Activated CD8-positive, alpha-beta memory T cell treated with anti-CD3 and anti-CD28 coated beads for 1 hour (primary cell): ENCODE measurements at regions not wholly inside any gene's neighbourhood (a gene's known extent, or its start where the extent isn't known, plus 50 kb on each side); places are given as distances from the start of the nearest gene placed in this dataset.

Experiments used
- DNase-seq, 2 donors: peaks; one replicate each; pipeline ENCODE4 v3.0.0-alpha.2; 2020; ENCODE audit warnings: low read depth in 1 of 2; ENCODE audit errors: extremely low read depth in 1 of 2

DNA sequence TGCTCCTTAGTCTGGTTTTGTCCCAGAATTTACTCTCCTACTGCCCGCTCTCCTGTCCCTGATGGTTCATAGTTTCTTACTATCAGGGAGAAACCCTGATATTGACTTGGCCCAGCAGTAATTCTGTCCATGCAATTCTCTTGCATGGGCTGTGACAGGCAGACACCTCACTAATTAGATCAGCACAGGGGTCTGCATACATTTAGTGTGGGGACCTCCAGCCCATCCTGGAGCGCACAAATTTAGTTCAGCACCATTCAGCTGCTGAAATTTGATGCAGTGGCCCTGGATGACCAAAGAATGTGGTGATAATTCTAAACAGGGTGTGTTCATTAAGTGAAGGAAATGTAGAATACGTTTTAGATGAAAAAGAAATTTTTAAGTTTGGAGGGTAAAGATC lies 555.5 kb upstream of the TBL1XR1 start:
- no peak for DNase-seq

DNA sequence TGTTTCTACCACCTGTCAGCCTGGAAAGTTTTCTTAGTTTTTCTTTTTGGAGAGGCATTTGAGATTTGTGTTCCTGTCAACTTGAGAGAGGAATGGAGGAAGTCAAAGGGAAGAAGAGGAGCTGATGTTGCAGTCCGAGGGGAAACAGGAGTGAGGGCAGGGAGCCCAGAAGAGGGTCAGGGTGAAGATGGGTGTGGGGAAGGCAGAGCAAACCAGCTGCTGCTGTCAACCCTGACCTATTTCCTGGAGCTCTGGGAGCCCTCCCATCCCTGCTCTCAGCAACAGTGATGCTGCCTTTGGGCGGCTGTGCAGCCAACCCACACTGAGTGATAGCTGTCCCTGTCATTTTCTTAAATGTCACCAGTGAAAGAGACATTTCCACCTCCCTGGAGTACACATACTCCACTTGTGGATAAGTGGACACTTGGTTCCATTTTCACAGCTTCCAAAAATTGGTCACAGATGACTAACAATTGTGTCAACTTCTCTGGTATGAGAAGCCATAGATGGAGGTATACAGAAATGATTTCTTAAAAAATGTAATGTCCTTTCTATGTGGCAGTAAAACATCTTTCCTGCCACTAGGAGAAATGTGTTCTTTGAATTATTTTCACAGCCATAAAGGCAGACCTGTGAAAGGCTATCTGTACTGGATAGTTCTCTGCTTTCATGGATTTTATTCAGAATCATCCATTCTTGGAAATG lies 556.3 kb upstream of the TBL1XR1 start:
- no peak for DNase-seq

DNA sequence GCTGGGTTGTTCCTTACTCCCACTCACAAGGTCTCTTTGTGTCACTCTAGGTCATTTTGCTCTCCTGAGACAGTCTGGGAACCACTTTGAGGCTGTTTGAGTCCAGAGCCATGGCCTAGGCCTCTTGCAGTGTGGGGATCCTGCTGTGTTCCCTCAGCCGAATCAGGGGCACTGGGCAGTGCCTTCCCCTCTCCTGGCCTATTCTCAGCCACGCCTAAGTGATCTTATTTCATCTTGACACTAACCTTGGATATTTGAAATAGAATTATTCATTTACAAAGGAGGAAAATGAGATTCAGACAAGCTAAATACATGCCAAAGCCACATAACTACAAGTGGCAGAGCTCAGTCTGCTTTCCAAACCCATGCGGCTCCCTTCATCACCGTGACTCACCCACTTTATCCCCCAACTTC lies 557.2 kb upstream of the TBL1XR1 start:
- DNase-seq, result no peak

DNA sequence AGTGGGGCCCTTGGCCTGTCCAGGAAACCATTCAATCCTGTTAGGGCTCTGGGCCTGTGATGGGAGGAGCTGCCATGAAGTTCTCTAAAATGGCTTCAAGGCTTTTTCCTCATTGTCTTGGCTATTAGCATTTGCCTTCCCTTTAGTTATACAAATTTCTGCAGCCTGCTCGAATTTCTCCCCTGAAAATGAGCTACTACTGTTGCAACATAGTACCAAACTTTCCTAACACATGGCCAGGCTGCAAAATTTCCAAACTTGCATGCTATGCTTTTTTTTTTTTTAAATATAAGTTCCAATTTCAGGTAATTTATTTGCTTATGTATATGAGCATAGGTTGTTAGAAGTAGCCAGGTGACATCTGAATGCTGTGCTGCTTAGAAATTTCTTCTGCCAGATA lies 560.8 kb upstream of the TBL1XR1 start:
- no peak for DNase-seq

DNA sequence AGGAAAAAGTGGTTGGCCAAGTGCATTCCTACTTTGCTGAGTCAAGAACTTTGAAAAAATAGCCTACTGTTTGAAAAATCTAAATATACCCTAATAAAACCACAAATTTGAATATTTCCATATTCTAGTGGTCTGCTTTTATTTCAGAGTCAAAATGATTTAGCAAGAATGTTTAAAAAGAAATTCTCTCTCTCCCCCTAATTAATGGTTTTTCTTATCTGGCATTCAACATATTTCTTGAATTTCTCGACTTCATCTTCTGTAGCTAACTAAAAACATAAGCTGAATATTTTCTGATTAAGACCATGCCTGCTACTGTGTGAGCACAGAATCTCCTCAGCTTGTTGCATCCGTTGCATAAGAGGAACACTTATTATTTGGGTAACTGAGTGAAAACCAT lies 563.5 kb upstream of the TBL1XR1 start:
- no peak for DNase-seq

DNA sequence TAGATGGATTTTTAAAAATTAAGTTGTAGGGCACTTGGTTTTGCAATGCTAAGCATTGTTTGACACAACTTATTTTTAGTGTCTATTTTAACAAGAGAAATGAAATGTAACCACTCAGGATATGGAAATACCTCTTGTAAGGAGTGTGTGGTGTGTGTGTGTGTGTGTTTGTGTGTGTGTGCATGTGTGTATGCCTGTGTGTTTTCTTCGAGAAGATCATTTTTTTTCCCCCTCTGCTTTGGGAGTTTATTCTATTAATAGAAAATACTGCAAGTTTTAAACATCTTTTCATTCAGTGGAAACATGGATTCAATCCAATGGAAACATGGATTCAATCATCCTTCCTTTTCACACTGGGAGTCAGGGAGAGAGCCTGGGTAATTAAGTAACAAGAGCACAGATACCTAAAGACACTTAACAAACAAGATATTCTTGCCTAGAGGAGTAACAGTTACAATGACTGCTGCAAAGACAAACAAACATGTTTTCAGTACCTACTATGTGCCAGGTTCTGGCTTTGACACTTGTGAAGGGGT lies 567.2 kb upstream of the TBL1XR1 start:
- no peak for DNase-seq

DNA sequence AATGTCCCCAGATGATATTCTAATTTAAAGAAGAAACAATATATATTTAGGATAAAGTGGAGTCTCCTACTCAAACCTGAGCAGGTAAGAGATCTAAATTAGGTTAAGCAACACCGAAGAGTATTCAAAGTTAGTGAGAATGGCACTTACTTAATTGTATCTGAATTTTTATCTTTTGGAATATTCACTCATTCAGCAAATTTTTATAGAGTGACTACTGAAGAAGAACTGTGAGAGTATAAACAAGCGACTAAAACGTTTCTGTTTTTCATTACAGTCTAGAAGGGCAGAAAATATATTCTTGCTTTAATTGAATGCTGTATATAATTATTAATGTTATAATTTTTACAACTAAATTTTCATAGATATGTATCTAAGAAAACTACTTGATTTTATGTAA lies 567.7 kb upstream of the TBL1XR1 start:
- DNase-seq, result no peak

DNA sequence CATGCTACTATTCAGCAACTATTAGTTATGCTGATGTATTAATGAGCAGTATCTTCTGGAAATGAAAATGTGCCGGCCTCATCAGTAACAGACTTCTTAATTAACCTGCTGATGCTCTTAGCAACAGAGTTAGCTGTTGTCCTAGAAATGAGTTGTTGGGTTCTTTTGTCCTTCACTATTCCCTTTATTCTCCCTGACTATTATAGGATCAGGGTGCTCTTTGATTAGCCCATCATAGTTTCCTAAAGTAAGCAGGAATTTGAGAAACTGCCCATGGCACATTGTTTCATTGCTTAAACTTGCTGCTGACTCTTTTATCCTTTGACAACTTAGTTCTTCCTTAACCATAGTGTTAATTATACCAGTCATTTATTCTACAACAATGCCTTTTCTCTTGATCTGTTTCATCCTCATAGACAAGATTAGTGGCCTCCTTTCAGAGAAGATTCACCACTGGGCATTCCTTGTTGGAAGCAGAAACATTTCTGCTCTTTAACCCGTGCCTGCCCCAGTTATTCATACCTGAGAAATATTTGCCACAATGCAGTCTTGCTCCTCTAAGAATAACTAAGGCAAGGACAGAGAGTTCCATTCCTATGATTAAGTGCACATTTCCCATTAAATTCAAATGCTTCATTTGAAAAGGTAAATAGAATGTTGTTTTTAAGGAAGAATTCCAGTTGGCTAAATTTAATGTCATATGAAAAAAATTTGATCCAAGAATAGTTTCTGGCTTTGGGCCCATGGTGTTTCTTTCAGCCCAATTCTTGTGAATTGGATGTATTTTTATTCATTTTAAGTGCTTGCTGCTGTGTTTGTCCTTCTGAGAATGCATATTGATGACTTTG lies 573.3 kb upstream of the TBL1XR1 start:
- DNase-seq, result no peak

DNA sequence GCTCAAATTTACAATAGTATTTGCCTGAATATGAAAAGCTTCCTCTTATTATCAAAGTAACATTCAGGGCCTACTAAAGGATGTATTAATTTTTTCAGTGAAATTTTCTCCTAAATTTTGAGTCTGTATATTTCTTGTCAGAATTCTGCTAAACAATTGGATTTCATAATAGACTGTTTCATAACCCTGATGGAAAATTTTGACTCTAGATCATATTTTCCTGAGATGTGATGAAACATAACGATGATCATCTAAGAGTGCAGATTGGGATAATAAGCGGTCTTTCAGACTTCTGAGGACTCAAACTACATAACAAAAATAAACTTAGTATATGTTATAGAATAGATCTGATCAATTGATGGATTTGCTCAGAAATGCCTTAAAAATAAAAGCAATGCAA lies 574.5 kb upstream of the TBL1XR1 start:
- no peak for DNase-seq

DNA sequence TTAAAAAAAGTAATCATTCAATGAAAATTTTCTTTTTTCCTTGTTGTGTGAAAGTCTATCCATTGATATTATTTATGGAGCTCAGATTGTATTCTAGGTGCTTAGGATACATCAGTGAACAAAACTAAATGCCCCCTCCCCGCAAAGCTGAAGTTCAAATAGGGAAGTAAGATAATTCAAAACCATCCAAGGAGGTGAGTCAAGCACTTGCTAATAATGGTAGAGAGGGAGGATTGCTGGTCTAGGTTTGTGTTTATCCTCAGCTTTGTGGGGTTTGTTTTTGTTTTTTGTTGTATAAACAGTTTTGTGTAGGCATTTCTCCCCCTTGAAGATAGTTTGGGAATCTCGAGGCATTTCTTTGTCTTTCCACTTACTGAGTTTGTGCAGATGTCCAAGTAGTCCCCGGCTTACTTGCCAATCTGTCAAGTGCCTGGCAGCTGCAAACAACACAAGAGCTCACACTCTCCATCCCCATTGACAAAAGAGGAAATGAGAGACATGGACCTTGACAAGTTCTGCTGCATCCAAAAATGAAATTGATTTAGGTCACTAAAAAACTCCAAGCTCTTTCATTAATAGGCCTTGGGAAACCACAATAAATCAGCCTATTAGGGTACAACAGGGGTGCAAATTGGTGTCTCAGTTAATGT lies 575.8 kb upstream of the TBL1XR1 start:
- no peak for DNase-seq

DNA sequence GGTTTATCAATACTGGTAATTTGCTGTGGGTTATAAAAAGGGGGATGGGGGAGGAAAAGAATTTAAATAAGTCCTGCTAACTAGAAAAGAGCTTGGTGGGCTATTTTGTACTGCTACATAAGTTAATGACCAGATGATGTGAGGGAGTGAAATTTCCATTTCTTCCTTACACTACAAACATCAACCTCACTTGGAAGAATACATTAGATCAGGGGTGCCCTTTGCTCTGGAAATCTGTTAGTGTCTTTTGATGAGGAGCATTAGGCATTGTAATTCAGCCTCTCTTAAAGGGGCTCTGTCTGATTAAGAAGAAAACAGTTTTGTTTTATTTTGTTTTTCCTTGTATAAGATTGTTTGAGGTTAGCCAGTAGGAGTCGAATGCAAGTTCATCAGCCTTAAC lies 576.4 kb upstream of the TBL1XR1 start:
- no peak for DNase-seq

DNA sequence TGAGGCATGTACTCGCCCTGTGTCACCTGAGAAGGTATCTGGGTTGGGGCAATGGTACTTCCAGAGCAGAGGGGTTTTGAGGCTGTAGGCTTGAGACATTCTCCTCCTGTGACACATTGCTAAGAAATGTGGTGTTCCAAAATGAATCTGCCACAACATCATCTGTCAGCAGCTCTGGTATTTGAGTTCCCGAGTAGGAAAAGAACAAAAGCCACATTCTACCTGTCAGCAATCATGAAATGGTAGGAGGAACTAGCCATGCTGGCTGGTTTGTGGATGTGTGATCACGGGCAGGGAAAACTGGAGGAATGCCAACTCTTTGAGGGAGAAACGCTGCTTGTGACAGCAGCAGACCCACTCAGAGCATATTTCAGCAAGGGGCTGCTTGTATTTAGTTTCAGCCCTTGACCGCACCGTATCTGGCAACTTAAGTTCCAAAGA lies 579.4 kb upstream of the TBL1XR1 start:
- DNase-seq, result no peak

DNA sequence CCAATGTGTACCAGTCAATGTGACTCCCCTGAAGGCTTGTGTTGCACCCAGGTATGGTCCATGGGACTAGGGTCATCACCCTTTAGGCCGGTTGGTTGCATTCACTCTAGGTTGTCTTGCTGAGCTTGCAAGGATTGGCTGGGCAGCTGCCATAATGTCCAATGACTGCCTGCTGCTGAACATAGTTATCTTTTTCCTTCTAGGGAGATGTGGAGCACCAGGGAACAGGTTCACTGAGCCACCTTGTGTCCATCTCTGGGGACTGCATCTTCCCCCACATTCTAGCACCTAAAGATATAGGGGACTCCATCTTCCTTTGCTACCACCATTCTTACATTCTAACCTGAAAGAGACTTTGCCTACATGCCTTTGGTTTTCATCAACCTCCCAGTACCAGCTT lies 580.4 kb upstream of the TBL1XR1 start:
- DNase-seq, result no peak

DNA sequence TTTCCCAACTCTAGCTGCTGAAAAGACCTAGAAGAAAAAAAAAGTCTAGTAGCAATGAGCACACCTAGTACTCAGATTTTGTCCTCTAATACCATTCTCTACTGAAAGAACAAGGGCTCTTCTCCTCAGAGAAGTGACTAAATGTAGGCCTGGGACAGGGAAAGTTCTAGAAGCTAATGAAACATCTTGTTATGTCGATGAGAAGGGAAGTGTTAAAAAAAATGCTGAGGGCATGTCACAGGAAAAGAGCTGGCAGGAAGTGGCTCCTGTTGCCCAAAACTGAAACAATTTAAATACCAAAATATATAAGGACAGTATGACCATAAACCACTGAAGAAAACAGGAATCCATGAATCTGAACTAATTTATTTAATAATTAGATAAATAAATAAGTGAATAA lies 581.4 kb upstream of the TBL1XR1 start:
- no peak for DNase-seq

DNA sequence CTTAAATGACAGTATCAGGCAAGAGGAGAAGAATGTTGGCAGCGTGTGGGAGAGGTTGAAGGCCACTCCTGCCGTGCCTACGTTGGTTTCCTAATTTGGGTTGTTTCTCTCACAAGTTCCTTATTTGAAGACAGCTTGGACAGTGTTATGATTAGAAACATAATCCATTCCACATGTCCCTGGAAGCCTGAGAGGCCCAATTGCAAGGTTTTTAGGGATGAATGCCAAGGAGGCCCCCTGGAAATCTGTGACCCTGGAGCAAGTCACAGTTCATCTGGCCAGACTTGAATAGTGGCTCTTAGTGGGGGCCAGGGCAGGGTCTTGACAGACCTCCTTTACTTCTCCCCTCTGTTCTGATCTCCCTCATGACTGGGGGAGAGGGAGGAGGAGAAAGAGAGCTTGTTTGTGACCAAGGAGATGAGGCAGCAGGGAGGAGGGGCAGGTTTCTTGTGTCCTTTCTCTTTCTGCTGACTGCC lies 584.4 kb upstream of the TBL1XR1 start:
- DNase-seq, result no peak

DNA sequence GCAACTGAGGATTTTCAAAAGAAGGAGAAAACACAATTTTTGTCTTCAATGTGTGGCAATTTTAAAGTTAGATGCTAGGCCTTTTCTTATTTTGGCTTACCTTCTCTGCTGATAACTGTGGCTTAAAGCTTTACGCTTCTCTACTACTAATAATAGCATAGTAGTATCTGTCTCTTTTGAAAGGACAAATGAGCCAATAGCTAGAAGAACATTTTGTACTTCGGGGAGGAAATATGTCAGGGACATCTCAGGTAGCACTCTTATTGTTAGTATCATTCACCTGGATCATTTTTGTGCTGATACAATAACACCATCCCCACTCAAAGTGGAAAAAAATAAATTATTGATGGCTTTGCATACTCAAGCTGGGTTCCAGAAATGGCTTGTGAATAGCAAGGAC lies 586.1 kb upstream of the TBL1XR1 start:
- DNase-seq, result no peak

DNA sequence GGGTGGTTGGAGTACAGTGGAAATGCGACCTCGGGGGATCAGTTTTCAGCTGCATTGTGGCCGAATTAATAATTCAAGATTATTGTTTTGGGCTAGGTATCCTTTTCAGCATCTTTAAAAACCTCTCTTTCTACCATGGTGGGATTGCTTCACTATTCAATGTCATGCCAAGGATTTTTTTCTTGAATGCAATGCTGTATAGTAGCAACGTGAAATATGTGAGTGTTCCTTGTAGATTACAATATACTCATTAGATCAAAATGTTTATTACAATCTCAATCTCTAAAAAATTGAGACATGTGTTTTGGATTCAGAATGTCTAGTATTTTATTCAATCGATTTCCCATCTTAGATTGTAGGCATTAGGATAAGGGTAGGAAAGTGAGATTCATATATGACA lies 586.5 kb upstream of the TBL1XR1 start:
- no peak for DNase-seq

DNA sequence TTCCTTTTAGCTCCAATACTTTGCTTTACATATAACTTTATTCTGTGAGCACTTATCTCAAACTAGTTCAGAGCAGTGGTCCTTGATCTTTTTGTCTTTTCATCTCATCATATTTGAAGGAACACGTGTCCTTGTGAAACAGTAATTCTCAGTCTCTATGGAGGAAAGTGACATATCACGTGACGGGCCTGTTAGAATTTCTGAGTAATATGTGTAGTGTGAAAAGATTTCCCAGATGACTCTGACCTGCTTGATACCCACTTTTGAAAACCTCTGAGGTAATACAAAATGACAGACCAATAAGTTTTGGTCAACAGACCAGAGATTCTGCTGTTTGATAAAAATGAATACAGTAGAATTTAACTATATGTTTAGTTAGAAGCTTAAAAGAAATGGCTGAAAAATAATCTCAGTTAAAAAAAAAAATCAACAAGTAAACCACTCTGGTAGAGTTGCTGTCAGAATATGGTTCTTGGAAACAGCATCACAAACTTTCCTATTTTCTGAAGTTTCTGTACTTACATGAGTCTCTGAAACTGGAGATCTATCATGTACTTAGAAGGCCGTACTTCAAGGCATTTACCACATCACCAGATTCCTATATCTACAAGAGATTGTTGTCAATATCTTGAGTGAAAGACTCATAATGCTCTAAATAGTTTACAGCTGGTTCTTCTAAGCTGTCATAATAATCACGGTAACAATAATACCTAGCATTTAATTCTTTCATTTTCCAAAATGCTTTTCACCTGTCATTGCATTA lies 590.2 kb upstream of the TBL1XR1 start:
- DNase-seq, result no peak

DNA sequence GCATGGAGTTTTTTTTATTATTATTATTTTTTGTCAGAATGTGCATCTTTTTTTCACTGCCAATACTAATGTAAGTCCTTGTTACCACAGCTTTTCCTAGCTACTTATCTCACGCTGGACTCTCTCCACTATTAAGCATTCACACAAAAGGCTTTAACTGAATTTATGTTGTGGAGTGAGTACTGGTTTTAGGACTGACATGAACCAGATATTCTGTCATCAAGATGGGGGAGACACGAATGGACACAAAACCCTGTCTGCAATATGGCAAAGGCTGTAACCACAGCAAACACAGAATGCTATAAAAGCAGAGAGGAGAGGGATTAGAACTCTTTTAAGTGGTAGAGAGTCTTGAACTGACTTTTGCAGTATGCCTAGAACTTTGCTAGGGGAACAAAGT lies 592.2 kb upstream of the TBL1XR1 start:
- no peak for DNase-seq

DNA sequence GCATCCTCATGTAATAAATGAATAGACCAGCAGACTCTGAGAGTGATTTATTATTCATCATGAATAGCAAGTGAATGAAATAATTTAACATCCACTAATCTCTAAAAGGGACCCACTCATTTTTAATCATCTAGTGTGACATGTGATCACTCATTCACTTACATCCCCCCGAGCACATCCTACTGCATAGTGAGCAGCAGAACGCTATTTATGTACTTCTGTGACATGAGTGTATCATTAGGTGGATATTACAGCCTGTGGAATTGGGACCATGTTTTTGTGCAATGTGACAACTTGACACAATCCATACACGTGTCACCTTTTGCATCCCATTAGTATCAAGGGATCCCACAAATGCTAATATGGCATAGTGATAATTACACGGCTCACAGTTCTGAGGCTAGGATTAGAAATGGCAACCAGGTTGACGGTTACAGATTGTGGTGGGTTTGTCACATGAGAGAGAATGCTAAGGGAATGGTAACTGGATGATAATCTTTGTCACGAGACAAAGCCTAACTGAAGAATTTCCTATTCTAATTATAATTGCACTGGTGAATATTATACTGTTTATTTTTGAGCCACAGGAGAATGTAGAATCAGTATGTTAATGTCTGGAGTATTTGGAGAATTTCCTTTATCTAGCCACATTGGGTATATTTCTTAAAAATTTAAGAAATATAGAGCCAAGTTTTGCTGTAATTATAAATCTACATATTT lies 595.2 kb upstream of the TBL1XR1 start:
- DNase-seq, result no peak
